Keratinocyte (primary cell): ENCODE measurements at regions not wholly inside any gene's neighbourhood (a gene's known extent, or its start where the extent isn't known, plus 50 kb on each side); places are given as distances from the start of the nearest gene placed in this dataset.

Experiments used
- EZH2 ChIP-seq: IDR thresholded peaks from one replicate; pipeline ENCODE4 v1.6.1; 2012; ENCODE audit warnings: inconsistent platforms, mild to moderate bottlenecking, low read length, moderate library complexity
- TF ChIP-seq, protein P1 (sequence below), 3 experiments: IDR thresholded peaks in 1 of 3; conservative IDR thresholded peaks in 1 of 3; optimal IDR thresholded peaks in 1 of 3; 2 replicates in 2 of 3; 3 replicates in 1 of 3; pipeline versions ENCODE3 to v1.5.1; 2011; ENCODE audit warnings: low read length in 3 of 3, mild to moderate bottlenecking in 3 of 3, moderate library complexity in 2 of 3, control low read depth in 1 of 3, inconsistent platforms in 1 of 3; ENCODE audit not compliant: insufficient read depth in 2 of 3; ENCODE audit errors: extremely low read depth in 1 of 3

DNA sequence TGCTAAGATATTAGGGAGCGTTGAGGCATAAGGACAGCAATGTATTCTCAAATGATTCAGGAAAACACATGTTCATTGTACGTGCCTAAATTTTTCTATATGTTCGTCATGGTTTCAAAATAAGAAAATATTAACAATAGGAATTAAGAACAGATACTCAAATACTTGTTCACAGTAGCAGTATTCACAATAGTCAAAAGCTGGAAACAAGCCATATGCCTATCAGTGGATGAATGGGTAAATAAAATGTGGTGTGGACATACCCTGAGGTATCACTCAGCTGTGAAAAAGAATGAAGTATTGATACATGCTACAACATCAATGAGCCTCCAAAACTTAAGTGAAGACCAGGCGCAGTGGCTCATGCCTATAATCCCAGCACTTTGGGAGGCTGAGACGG, 84.7 kb upstream of the PTER start:
- TF ChIP-seq, protein P1, sequence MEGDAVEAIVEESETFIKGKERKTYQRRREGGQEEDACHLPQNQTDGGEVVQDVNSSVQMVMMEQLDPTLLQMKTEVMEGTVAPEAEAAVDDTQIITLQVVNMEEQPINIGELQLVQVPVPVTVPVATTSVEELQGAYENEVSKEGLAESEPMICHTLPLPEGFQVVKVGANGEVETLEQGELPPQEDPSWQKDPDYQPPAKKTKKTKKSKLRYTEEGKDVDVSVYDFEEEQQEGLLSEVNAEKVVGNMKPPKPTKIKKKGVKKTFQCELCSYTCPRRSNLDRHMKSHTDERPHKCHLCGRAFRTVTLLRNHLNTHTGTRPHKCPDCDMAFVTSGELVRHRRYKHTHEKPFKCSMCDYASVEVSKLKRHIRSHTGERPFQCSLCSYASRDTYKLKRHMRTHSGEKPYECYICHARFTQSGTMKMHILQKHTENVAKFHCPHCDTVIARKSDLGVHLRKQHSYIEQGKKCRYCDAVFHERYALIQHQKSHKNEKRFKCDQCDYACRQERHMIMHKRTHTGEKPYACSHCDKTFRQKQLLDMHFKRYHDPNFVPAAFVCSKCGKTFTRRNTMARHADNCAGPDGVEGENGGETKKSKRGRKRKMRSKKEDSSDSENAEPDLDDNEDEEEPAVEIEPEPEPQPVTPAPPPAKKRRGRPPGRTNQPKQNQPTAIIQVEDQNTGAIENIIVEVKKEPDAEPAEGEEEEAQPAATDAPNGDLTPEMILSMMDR (optimal IDR thresholded peaks at IDR 0.05 in 1 of 3, IDR thresholded peaks at IDR 0.05 in 1 of 3, conservative IDR thresholded peaks at IDR 0.05 in 1 of 3; ENCODE audit: extremely low read depth in 1 of 3, insufficient read depth in 2 of 3, low read length in 3 of 3), result no peak
- TF ChIP-seq EZH2, result no peak
